Prostate gland (tissue), 2 donors: ENCODE measurements at regions not wholly inside any gene's neighbourhood (a gene's known extent, or its start where the extent isn't known, plus 50 kb on each side); places are given as distances from the start of the nearest gene placed in this dataset.

Experiments used
- CTCF ChIP-seq, 4 experiments: fragments of 200-600 bp in 2 of 4; fragments of 450-650 bp in 2 of 4; sonication (generic) in 2 of 4; IDR thresholded peaks; 1 replicate in 3 of 4; 2 replicates in 1 of 4; pipeline ENCODE4 v1.5.1; 2016 to 2019; ENCODE audit warnings: antibody characterized with exemption in 4 of 4, mild to moderate bottlenecking in 2 of 4, moderate library complexity in 2 of 4
- POLR2A ChIP-seq: fragments of 450-650 bp; IDR thresholded peaks from one replicate; pipeline ENCODE4 v1.6.1; 2016; ENCODE audit warnings: antibody characterized with exemption, mild to moderate bottlenecking
- POLR2AphosphoS5 ChIP-seq: sonication (generic); formaldehyde crosslinking; IDR thresholded peaks from one replicate; pipeline ENCODE4 v1.6.1; 2017; ENCODE audit warnings: antibody characterized with exemption

- no peak for TF ChIP-seq POLR2AphosphoS5
- no peak for TF ChIP-seq POLR2A
- TF ChIP-seq CTCF (IDR thresholded peaks at IDR 0.05): no peak
These were observed 714.4 kb upstream of the NCAM2 start for GRCh38 chr21:20283836-20284235.
